ENCODE measurements at regions not wholly inside any gene's neighbourhood (a gene's known extent, or its start where the extent isn't known, plus 50 kb on each side); places are given as distances from the start of the nearest gene placed in this dataset.

- TF ChIP-seq, protein P1, sequence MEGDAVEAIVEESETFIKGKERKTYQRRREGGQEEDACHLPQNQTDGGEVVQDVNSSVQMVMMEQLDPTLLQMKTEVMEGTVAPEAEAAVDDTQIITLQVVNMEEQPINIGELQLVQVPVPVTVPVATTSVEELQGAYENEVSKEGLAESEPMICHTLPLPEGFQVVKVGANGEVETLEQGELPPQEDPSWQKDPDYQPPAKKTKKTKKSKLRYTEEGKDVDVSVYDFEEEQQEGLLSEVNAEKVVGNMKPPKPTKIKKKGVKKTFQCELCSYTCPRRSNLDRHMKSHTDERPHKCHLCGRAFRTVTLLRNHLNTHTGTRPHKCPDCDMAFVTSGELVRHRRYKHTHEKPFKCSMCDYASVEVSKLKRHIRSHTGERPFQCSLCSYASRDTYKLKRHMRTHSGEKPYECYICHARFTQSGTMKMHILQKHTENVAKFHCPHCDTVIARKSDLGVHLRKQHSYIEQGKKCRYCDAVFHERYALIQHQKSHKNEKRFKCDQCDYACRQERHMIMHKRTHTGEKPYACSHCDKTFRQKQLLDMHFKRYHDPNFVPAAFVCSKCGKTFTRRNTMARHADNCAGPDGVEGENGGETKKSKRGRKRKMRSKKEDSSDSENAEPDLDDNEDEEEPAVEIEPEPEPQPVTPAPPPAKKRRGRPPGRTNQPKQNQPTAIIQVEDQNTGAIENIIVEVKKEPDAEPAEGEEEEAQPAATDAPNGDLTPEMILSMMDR (IDR thresholded peaks at IDR 0.05; ENCODE audit: poor library complexity, severe bottlenecking) = no peak
- TF ChIP-seq, protein P2, sequence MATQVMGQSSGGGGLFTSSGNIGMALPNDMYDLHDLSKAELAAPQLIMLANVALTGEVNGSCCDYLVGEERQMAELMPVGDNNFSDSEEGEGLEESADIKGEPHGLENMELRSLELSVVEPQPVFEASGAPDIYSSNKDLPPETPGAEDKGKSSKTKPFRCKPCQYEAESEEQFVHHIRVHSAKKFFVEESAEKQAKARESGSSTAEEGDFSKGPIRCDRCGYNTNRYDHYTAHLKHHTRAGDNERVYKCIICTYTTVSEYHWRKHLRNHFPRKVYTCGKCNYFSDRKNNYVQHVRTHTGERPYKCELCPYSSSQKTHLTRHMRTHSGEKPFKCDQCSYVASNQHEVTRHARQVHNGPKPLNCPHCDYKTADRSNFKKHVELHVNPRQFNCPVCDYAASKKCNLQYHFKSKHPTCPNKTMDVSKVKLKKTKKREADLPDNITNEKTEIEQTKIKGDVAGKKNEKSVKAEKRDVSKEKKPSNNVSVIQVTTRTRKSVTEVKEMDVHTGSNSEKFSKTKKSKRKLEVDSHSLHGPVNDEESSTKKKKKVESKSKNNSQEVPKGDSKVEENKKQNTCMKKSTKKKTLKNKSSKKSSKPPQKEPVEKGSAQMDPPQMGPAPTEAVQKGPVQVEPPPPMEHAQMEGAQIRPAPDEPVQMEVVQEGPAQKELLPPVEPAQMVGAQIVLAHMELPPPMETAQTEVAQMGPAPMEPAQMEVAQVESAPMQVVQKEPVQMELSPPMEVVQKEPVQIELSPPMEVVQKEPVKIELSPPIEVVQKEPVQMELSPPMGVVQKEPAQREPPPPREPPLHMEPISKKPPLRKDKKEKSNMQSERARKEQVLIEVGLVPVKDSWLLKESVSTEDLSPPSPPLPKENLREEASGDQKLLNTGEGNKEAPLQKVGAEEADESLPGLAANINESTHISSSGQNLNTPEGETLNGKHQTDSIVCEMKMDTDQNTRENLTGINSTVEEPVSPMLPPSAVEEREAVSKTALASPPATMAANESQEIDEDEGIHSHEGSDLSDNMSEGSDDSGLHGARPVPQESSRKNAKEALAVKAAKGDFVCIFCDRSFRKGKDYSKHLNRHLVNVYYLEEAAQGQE (IDR thresholded peaks at IDR 0.05; ENCODE audit: borderline replicate concordance) = no peak
- TF ChIP-seq POLR2AphosphoS5 (IDR thresholded peaks at IDR 0.05) (no peak), SMC3 (conservative IDR thresholded peaks at IDR 0.05; ENCODE audit: poor library complexity) (no peak), MXI1 (conservative IDR thresholded peaks at IDR 0.05; ENCODE audit: poor library complexity, severe bottlenecking) (no peak), EZH2 (IDR thresholded peaks at IDR 0.05; ENCODE audit: borderline replicate concordance, insufficient read depth, low read length, poor library complexity, severe bottlenecking) (no peak)
Measured at GRCh38 chr5:168114444-168115017, 176.9 kb upstream of the WWC1 start.
